ENCODE measurements at regions not wholly inside any gene's neighbourhood (a gene's known extent, or its start where the extent isn't known, plus 50 kb on each side); places are given as distances from the start of the nearest gene placed in this dataset.

DNA sequence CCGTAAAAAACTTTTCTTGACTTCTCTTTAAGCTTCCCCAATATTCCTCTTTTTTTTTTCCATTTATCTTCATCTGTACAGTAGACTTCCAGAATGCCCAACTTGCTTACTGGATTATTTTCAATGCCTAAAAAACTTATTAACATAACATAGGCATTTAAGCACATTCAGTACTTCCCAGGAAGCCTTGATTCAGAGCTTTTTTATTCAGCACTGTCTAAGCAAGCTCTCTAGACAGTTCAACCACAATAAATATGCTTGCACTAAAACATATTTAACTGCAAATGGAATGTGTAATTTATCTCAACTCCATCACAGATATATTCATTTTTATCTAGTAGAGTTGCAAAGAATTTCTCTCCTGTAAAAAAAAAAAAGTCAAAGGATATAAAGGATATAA lies 997.8 kb downstream of the ARAP2 start:
- TF ChIP-seq POLR2A (IDR thresholded peaks at IDR 0.05; ENCODE audit: low read depth, low read length) (no peak), POLR2AphosphoS5 (IDR thresholded peaks at IDR 0.05; ENCODE audit: low read depth, low read length) (no peak)
